Naive thymus-derived CD4-positive, alpha-beta T cell (primary cell): ENCODE measurements at regions not wholly inside any gene's neighbourhood (a gene's known extent, or its start where the extent isn't known, plus 50 kb on each side); places are given as distances from the start of the nearest gene placed in this dataset.

Experiments
- ATAC-seq: fragments of 150-1000 bp; cut with Tn5 transposase; 2 replicates; pipeline ENCODE4 v1.10.0; 2021; ENCODE audit warnings: mild to moderate bottlenecking, moderate library complexity
- CTCF ChIA-PET: fragments of 350-600 bp; sonication (Branson Sonifier 250); formaldehyde crosslinking; loops from one replicate; lab custom pipeline; 2021; ENCODE audit warnings: antibody characterized with exemption; lab: Charles Lee
- POLR2A ChIA-PET: fragments of 350-600 bp; sonication (Branson Sonifier 250); formaldehyde crosslinking; loops from one replicate; lab custom pipeline; 2021; ENCODE audit warnings: antibody characterized with exemption, inconsistent platforms; lab: Charles Lee
- DNase-seq, 9 donors: peaks; one replicate each; pipeline versions ENCODE4 v3.0.0 to v3.0.0-alpha.2; 2020 to 2022; ENCODE audit warnings: mixed read lengths in 1 of 9
- H3K27ac ChIP-seq: one replicate; pipeline ENCODE4 v1.7.0; 2013; ENCODE audit warnings: mild to moderate bottlenecking, low read depth, low read length, moderate library complexity
- H3K27me3 ChIP-seq, 2 donors: one replicate each; pipeline ENCODE4 v1.7.0; 2013; ENCODE audit warnings: low read length in 2 of 2, mild to moderate bottlenecking in 2 of 2, moderate library complexity in 2 of 2; ENCODE audit not compliant: control insufficient read depth in 2 of 2, insufficient read depth in 2 of 2
- H3K36me3 ChIP-seq, 3 experiments: 1 replicate in 2 of 3; 2 replicates in 1 of 3; pipeline ENCODE4 v1.7.0; 2013; ENCODE audit warnings: low read length in 3 of 3, mild to moderate bottlenecking in 3 of 3, moderate library complexity in 1 of 3; ENCODE audit not compliant: insufficient read depth in 3 of 3, control insufficient read depth in 2 of 3
- H3K4me1 ChIP-seq, 2 donors: one replicate each; pipeline ENCODE4 v1.7.0; 2013; ENCODE audit warnings: low read length in 2 of 2, mild to moderate bottlenecking in 2 of 2, moderate library complexity in 1 of 2; ENCODE audit not compliant: control insufficient read depth in 2 of 2, insufficient read depth in 2 of 2
- H3K4me3 ChIP-seq: 2 replicates; pipeline ENCODE4 v1.7.0; 2013; ENCODE audit warnings: mild to moderate bottlenecking, low read length
- H3K9me3 ChIP-seq, 3 experiments: 1 replicate in 2 of 3; 2 replicates in 1 of 3; pipeline ENCODE4 v1.7.0; 2013; ENCODE audit warnings: low read length in 3 of 3; ENCODE audit not compliant: control insufficient read depth in 2 of 3
- H3K27ac Mint-ChIP-seq, 9 donors: one replicate each; pipeline ENCODE4 v1.8.0; 2020 to 2022; ENCODE audit warnings: mixed read lengths in 9 of 9, mild to moderate bottlenecking in 8 of 9, moderate library complexity in 5 of 9, inconsistent platforms in 2 of 9
- H3K27me3 Mint-ChIP-seq, 5 donors: one replicate each; pipeline ENCODE4 v1.8.0; 2021 to 2022; ENCODE audit warnings: mixed read lengths in 5 of 5, mild to moderate bottlenecking in 1 of 5
- H3K36me3 Mint-ChIP-seq, 5 donors: one replicate each; pipeline ENCODE4 v1.8.0; 2020 to 2022; ENCODE audit warnings: mixed read lengths in 5 of 5, mild to moderate bottlenecking in 3 of 5, inconsistent platforms in 1 of 5
- H3K4me1 Mint-ChIP-seq, 7 donors: one replicate each; pipeline ENCODE4 v1.8.0; 2020 to 2022; ENCODE audit warnings: mixed read lengths in 7 of 7, mild to moderate bottlenecking in 3 of 7, inconsistent platforms in 1 of 7
- H3K4me3 Mint-ChIP-seq, 10 donors: one replicate each; pipeline ENCODE4 v1.8.0; 2020 to 2022; ENCODE audit warnings: mild to moderate bottlenecking in 10 of 10, mixed read lengths in 10 of 10, moderate library complexity in 6 of 10, inconsistent platforms in 2 of 10
- H3K9me3 Mint-ChIP-seq, 11 donors: one replicate each; pipeline ENCODE4 v1.8.0; 2020 to 2022; ENCODE audit warnings: mixed read lengths in 11 of 11, mild to moderate bottlenecking in 4 of 11, inconsistent platforms in 1 of 11, moderate library complexity in 1 of 11
- intact Hi-C, 2 donors: fragments of 100-400 bp; cut with micrococcal nuclease; formaldehyde crosslinking; loops; one replicate each; pipeline ENCODE4 v1.15.1; 2023

DNA sequence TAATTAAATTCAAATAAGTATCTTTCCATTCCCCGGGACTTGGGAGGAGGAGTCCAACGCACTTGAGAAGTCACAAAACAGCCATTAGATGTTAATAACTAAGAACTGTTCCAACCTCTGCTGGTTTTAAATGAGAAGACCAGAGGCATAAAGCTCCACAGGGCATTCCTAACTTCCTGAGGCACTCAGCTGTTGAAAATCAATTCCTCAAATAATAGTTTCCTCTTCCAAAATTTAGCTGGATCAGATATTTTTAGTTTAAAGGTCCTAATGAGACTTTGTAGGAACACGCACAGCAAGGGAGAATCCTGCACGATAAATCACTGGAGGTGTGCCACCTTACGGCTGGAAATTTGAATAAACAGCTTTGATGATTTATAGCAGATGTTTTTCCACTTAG, 504.3 kb upstream of the ZFP42 start:
- intact Hi-C loops, result no loop called here
- Histone ChIP-seq H3K36me3 (no peaks in the 10 kb centered on the region), H3K4me3 (no peak overlapping the region), H3K4me1 (no peaks in the 10 kb centered on the region), H3K27ac (no peak overlapping the region), H3K27me3 (no peaks in the 10 kb centered on the region), H3K9me3 (no peaks in the 10 kb centered on the region)
- H3K4me1 Mint-ChIP-seq, result no peaks in the 10 kb centered on the region
- no peak for DNase-seq
- H3K36me3 Mint-ChIP-seq, result no peaks in the 10 kb centered on the region
- H3K27ac Mint-ChIP-seq, result no peak overlapping the region
- H3K27me3 Mint-ChIP-seq, result no peaks in the 10 kb centered on the region
- POLR2A ChIA-PET, result no interaction called here
- H3K4me3 Mint-ChIP-seq, result no peak overlapping the region
- no peak for ATAC-seq
- CTCF ChIA-PET, result no interaction called here
- peaks cover 0 to 36% (median 8%) of the 10 kb centered on the region in 11 donors for H3K9me3 Mint-ChIP-seq

DNA sequence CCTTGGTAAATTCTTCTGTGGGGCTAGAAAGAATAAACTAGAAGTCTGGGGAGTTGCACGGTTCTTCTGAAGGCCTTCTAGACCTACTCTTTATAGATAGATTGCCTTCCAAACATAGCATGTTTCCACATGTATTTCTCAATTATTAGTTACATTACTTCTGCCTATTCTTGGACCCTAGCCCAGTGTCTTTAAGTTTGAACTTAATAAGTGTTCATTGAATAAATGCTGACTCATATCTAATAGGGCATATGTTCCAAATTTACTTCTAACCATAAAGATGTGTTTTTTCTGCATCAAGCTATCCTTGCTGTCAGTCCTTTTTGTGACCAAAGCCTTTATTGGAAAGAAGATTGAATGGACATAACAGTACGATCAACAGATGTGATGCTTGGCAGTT, 503.6 kb upstream of the ZFP42 start:
- ChIA-PET POLR2A (no interaction called here), CTCF (no interaction called here)
- intact Hi-C loops, result no loop called here
- no peak overlapping the region for H3K4me3 Mint-ChIP-seq
- Histone ChIP-seq H3K36me3 (no peaks in the 10 kb centered on the region), H3K27me3 (no peaks in the 10 kb centered on the region), H3K4me3 (no peak overlapping the region), H3K27ac (no peak overlapping the region), H3K9me3 (no peaks in the 10 kb centered on the region), H3K4me1 (no peaks in the 10 kb centered on the region)
- ATAC-seq (no peak), DNase-seq (no peak)
- H3K27me3 Mint-ChIP-seq, result no peaks in the 10 kb centered on the region
- no peaks in the 10 kb centered on the region for H3K36me3 Mint-ChIP-seq
- H3K27ac Mint-ChIP-seq, result no peak overlapping the region
- no peaks in the 10 kb centered on the region for H3K4me1 Mint-ChIP-seq
- peaks cover 0 to 29% (median 8%) of the 10 kb centered on the region in 11 donors for H3K9me3 Mint-ChIP-seq

DNA sequence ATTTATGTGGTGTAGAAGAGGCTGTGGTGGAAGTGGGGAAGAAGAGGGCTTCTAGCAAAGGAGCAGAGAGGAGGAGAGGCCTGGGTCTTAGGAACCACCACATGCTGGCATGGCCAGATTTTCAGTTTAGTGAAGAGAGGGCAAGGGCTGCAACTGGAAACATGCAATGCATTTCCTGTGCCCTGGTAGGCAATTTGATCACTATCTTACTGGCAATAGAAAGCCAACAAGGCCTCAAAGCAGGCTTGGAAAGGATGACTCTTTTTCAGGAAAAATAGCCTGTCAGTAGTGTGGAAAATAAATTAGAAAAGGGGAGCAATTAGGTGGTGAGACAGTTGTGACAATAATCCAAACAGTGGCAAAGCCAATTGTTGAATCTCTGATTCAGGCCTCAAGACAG, 501.9 kb upstream of the ZFP42 start:
- POLR2A ChIA-PET, result no interaction called here
- no peaks in the 10 kb centered on the region for H3K27me3 ChIP-seq
- peaks cover 0 to 2% (median 0%) of the 10 kb centered on the region in 7 donors for H3K4me1 Mint-ChIP-seq
- H3K27ac ChIP-seq, result no peak overlapping the region
- no peak overlapping the region for H3K27ac Mint-ChIP-seq
- no peaks in the 10 kb centered on the region for H3K27me3 Mint-ChIP-seq
- H3K9me3 Mint-ChIP-seq, result peaks cover 0 to 28% (median 6%) of the 10 kb centered on the region in 11 donors
- no peaks in the 10 kb centered on the region for H3K36me3 Mint-ChIP-seq
- no peak for ATAC-seq
- no peaks in the 10 kb centered on the region for H3K9me3 ChIP-seq
- intact Hi-C loops, result no loop called here
- no peaks in the 10 kb centered on the region for H3K36me3 ChIP-seq
- H3K4me3 ChIP-seq, result no peak overlapping the region
- no peak for DNase-seq
- H3K4me3 Mint-ChIP-seq, result no peak overlapping the region
- CTCF ChIA-PET, result no interaction called here
- H3K4me1 ChIP-seq, result no peaks in the 10 kb centered on the region

DNA sequence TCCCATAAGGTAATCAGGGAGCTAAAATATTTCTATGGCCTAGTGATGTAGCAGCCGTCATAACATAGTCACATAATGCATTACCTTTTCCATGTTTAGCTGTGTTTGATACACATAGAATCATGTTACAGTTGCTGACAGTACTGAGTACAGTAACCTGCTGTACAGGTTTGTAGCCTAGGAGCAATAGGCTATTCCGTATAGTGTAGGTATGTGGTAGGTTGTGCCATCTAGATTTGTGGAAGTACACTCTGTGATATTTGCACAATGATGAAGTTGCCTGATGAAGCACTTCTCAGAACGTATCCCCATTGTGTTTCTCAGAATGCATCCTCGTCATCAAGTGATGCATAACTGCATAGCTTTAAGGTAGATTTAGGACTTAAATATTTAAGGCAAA, 495.6 kb upstream of the ZFP42 start:
- H3K36me3 ChIP-seq, result no peaks in the 10 kb centered on the region
- no peaks in the 10 kb centered on the region for H3K9me3 ChIP-seq
- DNase-seq (no peak), ATAC-seq (no peak)
- H3K9me3 Mint-ChIP-seq, result peaks cover 0 to 22% (median 6%) of the 10 kb centered on the region in 11 donors
- H3K4me1 ChIP-seq, result no peaks in the 10 kb centered on the region
- H3K4me3 Mint-ChIP-seq, result no peak overlapping the region
- H3K27me3 Mint-ChIP-seq, result no peaks in the 10 kb centered on the region
- no peaks in the 10 kb centered on the region for H3K27me3 ChIP-seq
- ChIA-PET CTCF (no interaction called here), POLR2A (no interaction called here)
- H3K4me1 Mint-ChIP-seq, result peaks cover 0 to 2% (median 0%) of the 10 kb centered on the region in 7 donors
- H3K36me3 Mint-ChIP-seq, result no peaks in the 10 kb centered on the region
- no peak overlapping the region for H3K27ac Mint-ChIP-seq
- intact Hi-C loops, result no loop called here
- no peak overlapping the region for H3K4me3 ChIP-seq
- no peak overlapping the region for H3K27ac ChIP-seq

DNA sequence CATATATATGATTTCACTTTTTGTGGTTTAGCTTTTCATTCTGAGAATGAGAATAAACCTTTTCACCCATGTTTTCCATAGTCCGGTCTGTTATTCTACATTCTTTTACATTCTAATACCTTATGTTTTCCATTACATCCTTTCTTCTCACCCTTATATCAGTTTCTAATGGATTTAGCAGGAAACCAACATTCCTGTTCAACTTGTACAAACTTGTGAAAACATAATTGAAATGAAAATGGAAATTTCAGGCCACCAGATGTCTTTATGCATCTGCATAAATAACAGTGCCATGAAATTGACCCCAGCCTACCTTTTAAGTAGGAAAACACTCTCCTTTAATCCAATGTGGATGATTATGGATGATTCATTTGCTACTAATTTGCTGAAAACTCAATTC, 494.8 kb upstream of the ZFP42 start:
- Mint-ChIP-seq H3K36me3 (no peaks in the 10 kb centered on the region), H3K4me3 (no peak overlapping the region), H3K4me1 (peaks cover 0 to 2% (median 0%) of the 10 kb centered on the region in 7 donors), H3K27ac (no peak overlapping the region), H3K27me3 (no peaks in the 10 kb centered on the region), H3K9me3 (peaks cover 0 to 22% (median 6%) of the 10 kb centered on the region in 11 donors)
- DNase-seq (no peak), ATAC-seq (no peak)
- intact Hi-C loops, result no loop called here
- CTCF ChIA-PET, result no interaction called here
- H3K4me3 ChIP-seq, result no peak overlapping the region
- no peaks in the 10 kb centered on the region for H3K27me3 ChIP-seq
- POLR2A ChIA-PET, result no interaction called here
- no peaks in the 10 kb centered on the region for H3K9me3 ChIP-seq
- H3K27ac ChIP-seq, result no peak overlapping the region
- no peaks in the 10 kb centered on the region for H3K36me3 ChIP-seq
- H3K4me1 ChIP-seq, result no peaks in the 10 kb centered on the region

DNA sequence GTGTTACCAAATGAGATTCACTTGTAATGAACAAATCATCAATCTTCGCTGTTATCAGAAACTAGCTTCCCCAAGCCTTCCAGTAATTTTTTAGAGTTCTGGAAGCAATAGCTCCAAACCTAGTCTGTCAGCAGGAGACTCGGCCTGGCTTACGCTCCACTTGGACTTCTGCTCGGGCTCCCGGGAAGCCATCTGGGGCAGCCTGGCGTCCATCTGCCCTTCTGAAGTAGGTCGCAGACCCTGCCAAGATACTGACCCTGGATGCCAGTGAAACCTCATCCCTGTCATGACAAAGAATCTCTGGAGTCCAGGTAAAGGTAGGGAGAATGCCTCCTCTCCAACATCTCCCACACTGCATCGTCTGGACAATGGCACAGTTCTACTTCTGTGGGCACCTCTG, 493.8 kb upstream of the ZFP42 start:
- no peak for DNase-seq
- H3K4me3 ChIP-seq, result no peak overlapping the region
- H3K36me3 Mint-ChIP-seq, result no peaks in the 10 kb centered on the region
- no peak overlapping the region for H3K27ac ChIP-seq
- CTCF ChIA-PET, result no interaction called here
- peaks cover 0 to 2% (median 0%) of the 10 kb centered on the region in 7 donors for H3K4me1 Mint-ChIP-seq
- H3K4me1 ChIP-seq, result no peaks in the 10 kb centered on the region
- ATAC-seq, result no peak
- intact Hi-C loops, result no loop called here
- no peak overlapping the region for H3K4me3 Mint-ChIP-seq
- H3K36me3 ChIP-seq, result no peaks in the 10 kb centered on the region
- no peaks in the 10 kb centered on the region for H3K27me3 Mint-ChIP-seq
- no peaks in the 10 kb centered on the region for H3K27me3 ChIP-seq
- no peak overlapping the region for H3K27ac Mint-ChIP-seq
- POLR2A ChIA-PET, result no interaction called here
- peaks cover 0 to 24% (median 6%) of the 10 kb centered on the region in 11 donors for H3K9me3 Mint-ChIP-seq
- no peaks in the 10 kb centered on the region for H3K9me3 ChIP-seq

DNA sequence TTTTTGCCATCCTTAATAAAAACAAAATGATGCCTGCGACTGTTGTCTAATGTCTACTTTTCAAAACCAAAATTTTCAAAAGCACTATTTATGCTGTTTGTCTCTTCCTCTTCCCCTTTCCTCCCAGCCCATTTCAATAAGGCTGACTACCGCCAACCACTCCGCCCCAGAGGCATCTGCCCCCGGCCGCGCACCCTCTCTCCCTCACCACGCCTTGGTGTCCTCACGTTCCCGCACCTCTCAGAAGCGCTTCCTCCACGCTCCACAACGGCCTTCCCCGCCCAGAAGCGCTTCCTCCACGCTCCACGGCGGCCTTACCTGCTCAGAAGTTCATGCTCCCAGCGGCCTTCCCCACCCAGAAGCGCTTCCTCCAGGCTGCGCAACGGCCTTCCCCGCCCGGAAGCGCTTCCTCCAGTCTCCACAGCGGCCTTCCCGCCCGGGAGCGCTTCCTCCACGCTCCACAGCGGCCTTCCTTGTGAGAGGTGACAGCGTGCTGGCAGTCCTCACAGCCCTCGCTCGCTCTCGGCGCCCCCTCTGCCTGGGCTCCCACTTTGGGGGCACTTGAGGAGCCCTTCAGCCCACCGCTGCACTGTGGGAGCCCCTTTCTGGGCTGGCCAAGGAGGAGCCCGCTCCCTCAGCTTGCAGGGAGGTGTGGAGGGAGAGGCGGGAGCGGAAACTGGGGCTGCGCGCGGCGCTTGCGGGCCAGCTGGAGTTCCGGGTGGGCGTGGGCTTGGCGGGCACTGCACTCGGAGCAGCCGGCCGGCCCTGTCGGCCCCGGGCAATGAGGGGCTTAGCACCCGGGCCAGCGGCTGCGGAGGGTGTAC, 490.4 kb upstream of the ZFP42 start:
- no peaks in the 10 kb centered on the region for H3K4me1 Mint-ChIP-seq
- CTCF ChIA-PET, result no interaction called here
- H3K27me3 ChIP-seq, result no peaks in the 10 kb centered on the region
- H3K27ac Mint-ChIP-seq, result peak overlapping the region in 1 of 9 donors; percentile 42
- DNase-seq (no peak), ATAC-seq (no peak)
- intact Hi-C loops, result no loop called here
- H3K4me3 Mint-ChIP-seq, result peak overlapping the region in 4 of 10 donors; percentile 8 to 75 (median 42)
- H3K27me3 Mint-ChIP-seq, result no peaks in the 10 kb centered on the region
- H3K27ac ChIP-seq, result no peak overlapping the region
- H3K9me3 Mint-ChIP-seq, result peaks cover 5 to 30% (median 11%) of the 10 kb centered on the region in 11 donors
- no peaks in the 10 kb centered on the region for H3K36me3 Mint-ChIP-seq
- no peaks in the 10 kb centered on the region for H3K36me3 ChIP-seq
- H3K4me3 ChIP-seq, result no peak overlapping the region
- POLR2A ChIA-PET, result no interaction called here
- no peaks in the 10 kb centered on the region for H3K9me3 ChIP-seq
- H3K4me1 ChIP-seq, result no peaks in the 10 kb centered on the region
